ENCODE measurements at regions not wholly inside any gene's neighbourhood (a gene's known extent, or its start where the extent isn't known, plus 50 kb on each side); places are given as distances from the start of the nearest gene placed in this dataset.

DNA sequence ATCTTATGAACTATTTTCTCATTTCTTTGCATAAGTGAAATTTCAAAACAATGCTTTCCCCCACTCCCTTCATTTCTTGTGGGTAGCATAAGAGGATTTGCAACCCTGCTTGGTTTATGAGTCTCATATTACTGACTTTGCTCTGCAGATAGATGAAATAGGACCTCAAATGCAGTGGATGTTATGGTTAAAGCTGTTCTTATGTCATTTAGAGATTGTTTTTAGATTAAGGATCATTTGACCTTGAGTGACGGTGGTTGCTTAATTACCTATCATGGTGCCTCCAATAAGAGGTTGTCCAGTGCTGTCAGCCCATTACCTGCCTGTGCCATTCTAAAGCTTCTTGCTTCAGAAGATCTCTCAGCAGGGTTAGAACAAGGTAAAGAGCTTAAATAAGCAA lies 351.4 kb upstream of the ATP2B1 start:
- Histone ChIP-seq H3K4me1 (ENCODE audit: insufficient read depth, low read length) (no peaks in the 10 kb centered on the region), H3K36me3 (ENCODE audit: insufficient read depth, low read length) (no peaks in the 10 kb centered on the region), H3K27ac (ENCODE audit: low read length) (no peak overlapping the region), H3K9me3 (ENCODE audit: insufficient read depth, low read length, severe bottlenecking) (no peaks in the 10 kb centered on the region), H2AFZ (ENCODE audit: low read depth, low read length) (no peak overlapping the region), H3K9ac (ENCODE audit: low read depth, low read length) (no peak overlapping the region), H3K4me3 (ENCODE audit: low read depth in 1 of 2, low read length in 2 of 2) (no peak overlapping the region), H3K27me3 (ENCODE audit: insufficient read depth, low read length, poor library complexity) (no peaks in the 10 kb centered on the region), H3K4me2 (ENCODE audit: insufficient read depth, low read length) (no peak overlapping the region), H4K20me1 (ENCODE audit: insufficient read depth, low read length) (no peaks in the 10 kb centered on the region), H3K79me2 (ENCODE audit: insufficient read depth, low read length) (no peaks in the 10 kb centered on the region)
- no peak for DNase-seq
- ATAC-seq (ENCODE audit: insufficient read depth, low read depth): no peak
- TF ChIP-seq EZH2 (IDR thresholded peaks at IDR 0.05; ENCODE audit: borderline replicate concordance, low read depth, low read length, severe bottlenecking): no peak
- TF ChIP-seq, protein P1, sequence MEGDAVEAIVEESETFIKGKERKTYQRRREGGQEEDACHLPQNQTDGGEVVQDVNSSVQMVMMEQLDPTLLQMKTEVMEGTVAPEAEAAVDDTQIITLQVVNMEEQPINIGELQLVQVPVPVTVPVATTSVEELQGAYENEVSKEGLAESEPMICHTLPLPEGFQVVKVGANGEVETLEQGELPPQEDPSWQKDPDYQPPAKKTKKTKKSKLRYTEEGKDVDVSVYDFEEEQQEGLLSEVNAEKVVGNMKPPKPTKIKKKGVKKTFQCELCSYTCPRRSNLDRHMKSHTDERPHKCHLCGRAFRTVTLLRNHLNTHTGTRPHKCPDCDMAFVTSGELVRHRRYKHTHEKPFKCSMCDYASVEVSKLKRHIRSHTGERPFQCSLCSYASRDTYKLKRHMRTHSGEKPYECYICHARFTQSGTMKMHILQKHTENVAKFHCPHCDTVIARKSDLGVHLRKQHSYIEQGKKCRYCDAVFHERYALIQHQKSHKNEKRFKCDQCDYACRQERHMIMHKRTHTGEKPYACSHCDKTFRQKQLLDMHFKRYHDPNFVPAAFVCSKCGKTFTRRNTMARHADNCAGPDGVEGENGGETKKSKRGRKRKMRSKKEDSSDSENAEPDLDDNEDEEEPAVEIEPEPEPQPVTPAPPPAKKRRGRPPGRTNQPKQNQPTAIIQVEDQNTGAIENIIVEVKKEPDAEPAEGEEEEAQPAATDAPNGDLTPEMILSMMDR (IDR thresholded peaks at IDR 0.05; ENCODE audit: borderline replicate concordance, extremely low read depth, low read length, poor library complexity, severe bottlenecking): no peak

DNA sequence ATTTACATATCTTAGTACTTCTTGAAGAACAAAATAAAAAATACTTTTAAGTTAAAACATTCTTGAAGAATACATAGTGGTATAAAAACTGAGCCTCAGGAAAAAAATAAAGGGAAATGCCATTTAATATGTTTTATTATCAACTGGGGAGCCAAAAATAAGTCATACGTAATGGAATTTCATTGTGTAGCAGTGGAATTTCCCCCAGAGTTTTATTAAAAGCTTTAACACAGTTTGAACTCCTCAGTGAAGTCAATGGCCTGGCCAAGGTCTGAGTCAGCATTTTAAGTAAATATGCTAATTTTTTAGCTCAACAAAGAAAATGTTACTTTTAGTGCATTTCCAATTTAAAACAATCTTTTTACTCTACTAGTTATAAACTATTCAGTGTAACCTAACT lies 350.1 kb upstream of the ATP2B1 start:
- no peaks in the 10 kb centered on the region for H3K27me3 ChIP-seq (ENCODE audit: insufficient read depth, low read length, poor library complexity)
- no peak overlapping the region for H3K4me2 ChIP-seq (ENCODE audit: insufficient read depth, low read length)
- no peaks in the 10 kb centered on the region for H4K20me1 ChIP-seq (ENCODE audit: insufficient read depth, low read length)

DNA sequence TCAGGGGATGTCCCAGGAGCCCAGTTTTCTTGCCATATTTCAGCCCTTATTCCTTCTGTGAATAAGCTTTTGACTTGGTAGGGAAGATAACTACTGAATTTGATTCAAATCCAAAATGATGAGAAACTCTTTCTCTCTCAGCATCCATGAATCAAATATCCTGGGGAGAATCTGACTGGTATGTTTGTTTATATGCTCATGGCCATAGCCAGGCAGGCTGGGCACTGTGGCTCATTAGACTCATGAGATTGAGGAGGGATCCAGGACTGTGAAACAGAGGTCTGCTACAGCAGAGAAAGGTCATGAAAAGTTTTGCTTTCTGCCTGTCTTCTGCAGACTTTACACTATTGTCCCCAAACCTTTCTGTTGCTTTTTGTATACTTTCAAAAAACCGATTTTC lies 346.4 kb upstream of the ATP2B1 start:
- Histone ChIP-seq H3K4me2 (ENCODE audit: insufficient read depth, low read length) (no peak overlapping the region), H3K4me3 (ENCODE audit: low read depth in 1 of 2, low read length in 2 of 2) (no peak overlapping the region), H4K20me1 (ENCODE audit: insufficient read depth, low read length) (no peaks in the 10 kb centered on the region), H3K36me3 (ENCODE audit: insufficient read depth, low read length) (no peaks in the 10 kb centered on the region), H2AFZ (ENCODE audit: low read depth, low read length) (no peak overlapping the region), H3K4me1 (ENCODE audit: insufficient read depth, low read length) (no peaks in the 10 kb centered on the region), H3K27ac (ENCODE audit: low read length) (no peak overlapping the region), H3K9ac (ENCODE audit: low read depth, low read length) (no peak overlapping the region), H3K9me3 (ENCODE audit: insufficient read depth, low read length, severe bottlenecking) (no peaks in the 10 kb centered on the region), H3K79me2 (ENCODE audit: insufficient read depth, low read length) (no peaks in the 10 kb centered on the region), H3K27me3 (ENCODE audit: insufficient read depth, low read length, poor library complexity) (no peaks in the 10 kb centered on the region)
- no peak for TF ChIP-seq EZH2 (IDR thresholded peaks at IDR 0.05; ENCODE audit: borderline replicate concordance, low read depth, low read length, severe bottlenecking)
- TF ChIP-seq, protein P1 (IDR thresholded peaks at IDR 0.05; ENCODE audit: borderline replicate concordance, extremely low read depth, low read length, poor library complexity, severe bottlenecking): no peak
- DNase-seq: no peak
- no peak for ATAC-seq (ENCODE audit: insufficient read depth, low read depth)

More for the DNA sequence above, 350.1 kb upstream of the ATP2B1 start:
- H3K9ac ChIP-seq (ENCODE audit: low read depth, low read length): no peak overlapping the region
- H3K27ac ChIP-seq (ENCODE audit: low read length): no peak overlapping the region
- no peaks in the 10 kb centered on the region for H3K4me1 ChIP-seq (ENCODE audit: insufficient read depth, low read length)
- no peak for DNase-seq
- H3K4me3 ChIP-seq (ENCODE audit: low read depth in 1 of 2, low read length in 2 of 2): no peak overlapping the region
- no peaks in the 10 kb centered on the region for H3K9me3 ChIP-seq (ENCODE audit: insufficient read depth, low read length, severe bottlenecking)
- no peak for ATAC-seq (ENCODE audit: insufficient read depth, low read depth)
- no peaks in the 10 kb centered on the region for H3K36me3 ChIP-seq (ENCODE audit: insufficient read depth, low read length)
- no peak overlapping the region for H2AFZ ChIP-seq (ENCODE audit: low read depth, low read length)
- H3K79me2 ChIP-seq (ENCODE audit: insufficient read depth, low read length): no peaks in the 10 kb centered on the region
- TF ChIP-seq, protein P1 (IDR thresholded peaks at IDR 0.05; ENCODE audit: borderline replicate concordance, extremely low read depth, low read length, poor library complexity, severe bottlenecking): no peak
- no peak for TF ChIP-seq EZH2 (IDR thresholded peaks at IDR 0.05; ENCODE audit: borderline replicate concordance, low read depth, low read length, severe bottlenecking)

DNA sequence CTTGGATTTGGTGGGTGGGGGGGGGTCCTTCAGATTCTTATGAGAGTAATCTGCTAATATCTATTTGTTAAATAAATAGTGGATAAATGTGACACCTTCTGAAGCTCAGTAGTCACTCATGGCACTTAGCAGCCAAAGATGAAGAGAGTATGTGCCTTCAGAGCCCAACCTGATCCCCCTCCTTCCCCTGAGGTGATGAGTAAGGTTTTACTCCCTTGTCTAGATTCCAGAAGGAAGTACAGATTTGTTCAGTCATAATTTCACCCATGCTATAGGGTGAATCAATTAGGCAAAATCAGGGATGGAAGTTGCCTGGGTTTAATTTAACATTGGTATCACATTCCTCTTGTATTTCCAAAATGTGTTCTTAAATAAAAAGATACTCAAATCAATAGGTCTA lies 340.3 kb upstream of the ATP2B1 start:
- no peak for ATAC-seq (ENCODE audit: insufficient read depth, low read depth)
- H3K27ac ChIP-seq (ENCODE audit: low read length): no peak overlapping the region
- TF ChIP-seq, protein P1 (IDR thresholded peaks at IDR 0.05; ENCODE audit: borderline replicate concordance, extremely low read depth, low read length, poor library complexity, severe bottlenecking): no peak
- no peak for TF ChIP-seq EZH2 (IDR thresholded peaks at IDR 0.05; ENCODE audit: borderline replicate concordance, low read depth, low read length, severe bottlenecking)

More for the DNA sequence above, 340.3 kb upstream of the ATP2B1 start:
- H3K9me3 ChIP-seq (ENCODE audit: insufficient read depth, low read length, severe bottlenecking): no peaks in the 10 kb centered on the region
- no peaks in the 10 kb centered on the region for H3K4me1 ChIP-seq (ENCODE audit: insufficient read depth, low read length)
- H3K9ac ChIP-seq (ENCODE audit: low read depth, low read length): no peak overlapping the region
- no peaks in the 10 kb centered on the region for H3K36me3 ChIP-seq (ENCODE audit: insufficient read depth, low read length)
- no peaks in the 10 kb centered on the region for H4K20me1 ChIP-seq (ENCODE audit: insufficient read depth, low read length)
- H3K4me3 ChIP-seq (ENCODE audit: low read depth in 1 of 2, low read length in 2 of 2): no peak overlapping the region
- no peaks in the 10 kb centered on the region for H3K79me2 ChIP-seq (ENCODE audit: insufficient read depth, low read length)
- no peaks in the 10 kb centered on the region for H3K27me3 ChIP-seq (ENCODE audit: insufficient read depth, low read length, poor library complexity)
- no peak for DNase-seq
- H2AFZ ChIP-seq (ENCODE audit: low read depth, low read length): no peak overlapping the region
- no peak overlapping the region for H3K4me2 ChIP-seq (ENCODE audit: insufficient read depth, low read length)
